ENCODE measurements at regions not wholly inside any gene's neighbourhood (a gene's known extent, or its start where the extent isn't known, plus 50 kb on each side); places are given as distances from the start of the nearest gene placed in this dataset.

GRCh38 chr13:103403148-103403740 lies 337.0 kb upstream of the SLC10A2 start:
- DNase-seq, result no peak

GRCh38 chr13:103395139-103395538 lies 328.9 kb upstream of the SLC10A2 start:
- DNase-seq, result no peak

DNA sequence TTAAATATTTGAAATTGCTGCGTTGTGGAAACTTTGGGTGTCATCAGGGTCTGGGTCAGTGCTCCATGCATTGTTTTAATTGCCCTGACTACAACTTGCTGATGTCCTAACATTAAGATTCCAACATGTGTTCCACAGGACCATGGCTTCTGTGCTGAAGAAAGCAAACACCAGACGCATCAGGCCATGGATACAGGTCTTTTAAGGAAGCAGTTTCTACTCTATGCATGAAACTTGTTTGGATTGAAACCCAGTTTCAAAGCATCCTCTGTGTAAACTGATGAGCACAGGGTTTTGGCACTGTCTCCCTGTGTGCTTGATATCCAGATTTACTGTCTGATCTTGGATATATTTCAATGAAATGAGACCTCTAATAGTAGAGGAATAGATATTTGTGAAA lies 328.4 kb upstream of the SLC10A2 start:
- no peak for DNase-seq

DNA sequence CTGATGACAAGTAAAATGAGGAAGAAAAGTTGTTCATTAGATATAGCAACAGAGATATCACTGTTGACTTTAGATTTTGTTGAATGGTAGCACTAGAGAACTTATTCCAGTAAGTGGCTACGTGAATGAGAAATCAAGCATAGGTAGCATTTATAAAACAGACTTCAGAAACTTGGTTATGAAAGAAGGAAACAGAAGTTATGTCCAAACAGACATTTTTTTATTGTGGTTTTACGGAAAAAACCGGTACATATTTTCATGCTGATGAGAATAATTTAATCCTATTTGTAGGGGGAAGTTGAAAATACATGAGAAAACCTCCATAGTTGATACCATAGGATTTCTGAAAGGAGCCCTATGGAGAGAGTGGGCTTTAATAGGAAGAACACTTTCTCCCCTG lies 325.7 kb upstream of the SLC10A2 start:
- no peak for DNase-seq

GRCh38 chr13:103388839-103389238 lies 322.6 kb upstream of the SLC10A2 start:
- DNase-seq, result no peak

- no peak for DNase-seq
These were observed 320.1 kb upstream of the SLC10A2 start for GRCh38 chr13:103386341-103386740.

- DNase-seq, result no peak
These were observed 307.7 kb upstream of the SLC10A2 start for GRCh38 chr13:103373916-103374315.

DNA sequence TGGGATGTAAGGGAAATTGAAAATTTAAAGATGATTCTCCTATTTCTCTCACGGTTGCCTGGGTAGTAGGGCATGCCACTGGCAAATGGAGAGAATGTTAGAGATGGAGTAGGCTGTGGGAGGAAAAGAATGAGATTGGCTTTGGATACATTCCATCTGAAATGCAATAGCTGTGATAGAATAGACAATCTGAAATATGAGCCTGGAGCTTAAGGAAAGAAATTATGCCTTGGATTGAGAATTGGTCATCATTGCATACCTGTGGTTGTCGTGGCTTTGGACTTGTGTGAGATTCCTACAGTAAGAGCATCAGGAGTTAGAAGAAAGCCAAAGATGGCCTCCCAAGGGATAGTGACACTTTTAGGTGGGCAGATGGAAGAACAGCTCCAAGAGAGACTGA lies 305.1 kb upstream of the SLC10A2 start:
- no peak for DNase-seq

DNA sequence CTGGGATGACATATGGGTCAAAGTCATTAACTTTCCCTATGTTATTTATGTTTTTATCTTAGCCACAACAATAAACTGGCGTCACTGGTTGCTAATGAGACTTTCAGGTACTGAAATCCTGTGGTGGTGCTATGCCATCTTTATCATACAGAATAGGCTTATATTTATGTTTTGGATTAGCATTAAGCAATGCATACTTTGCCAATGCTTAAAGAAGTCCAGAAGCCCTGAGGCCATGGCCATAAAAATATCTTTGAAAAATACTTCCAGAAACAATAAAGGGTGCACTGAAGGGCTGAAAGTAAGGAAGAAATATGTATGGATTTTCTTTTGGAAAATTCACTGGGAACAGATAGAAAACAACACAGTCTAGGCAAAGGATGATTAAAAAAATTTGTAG lies 304.6 kb upstream of the SLC10A2 start:
- no peak for DNase-seq

- no peak for DNase-seq
These were observed 292.2 kb upstream of the SLC10A2 start for GRCh38 chr13:103358255-103358932.

GRCh38 chr13:103356226-103356864 lies 290.1 kb upstream of the SLC10A2 start:
- no peak for DNase-seq

DNA sequence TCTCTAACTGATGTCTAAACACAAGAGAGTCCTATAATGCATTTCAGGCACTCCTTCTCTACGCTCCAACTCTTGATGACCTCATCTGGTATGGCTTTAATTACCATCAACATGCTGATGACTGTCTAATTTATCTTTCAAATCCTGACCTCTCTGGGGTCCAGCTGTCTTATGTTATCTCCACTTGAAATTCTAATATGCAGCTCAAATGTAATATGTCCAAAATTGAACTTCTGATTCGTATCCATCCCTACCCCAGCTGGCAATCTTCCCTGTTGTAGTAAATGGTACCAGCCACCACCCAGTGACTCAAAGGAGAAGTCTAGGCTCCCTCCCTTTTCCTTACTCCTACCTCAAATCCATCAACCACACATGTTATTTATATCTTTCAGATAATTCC lies 288.0 kb upstream of the SLC10A2 start:
- no peak for DNase-seq

- DNase-seq, result no peak
These were observed 285.0 kb upstream of the SLC10A2 start for GRCh38 chr13:103351035-103351828.

DNA sequence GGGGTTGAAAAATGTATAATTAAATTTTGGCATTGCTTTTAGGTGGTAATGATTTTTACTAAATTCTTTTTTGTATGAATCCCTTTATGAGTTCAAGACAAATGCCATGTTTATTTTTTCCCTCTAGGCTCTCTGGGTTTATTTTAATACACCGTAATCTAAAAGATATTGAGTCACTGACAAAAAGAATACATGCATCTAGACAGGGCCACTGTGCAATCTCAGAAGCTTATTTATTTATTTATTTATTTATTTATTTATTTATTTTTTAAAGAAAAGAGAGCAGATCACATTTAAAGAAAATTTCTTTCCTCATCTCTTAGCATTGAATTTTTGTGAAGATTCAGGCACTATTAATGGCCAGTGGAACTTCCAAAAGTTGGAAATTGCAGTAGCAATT lies 283.9 kb upstream of the SLC10A2 start:
- no peak for DNase-seq

DNA sequence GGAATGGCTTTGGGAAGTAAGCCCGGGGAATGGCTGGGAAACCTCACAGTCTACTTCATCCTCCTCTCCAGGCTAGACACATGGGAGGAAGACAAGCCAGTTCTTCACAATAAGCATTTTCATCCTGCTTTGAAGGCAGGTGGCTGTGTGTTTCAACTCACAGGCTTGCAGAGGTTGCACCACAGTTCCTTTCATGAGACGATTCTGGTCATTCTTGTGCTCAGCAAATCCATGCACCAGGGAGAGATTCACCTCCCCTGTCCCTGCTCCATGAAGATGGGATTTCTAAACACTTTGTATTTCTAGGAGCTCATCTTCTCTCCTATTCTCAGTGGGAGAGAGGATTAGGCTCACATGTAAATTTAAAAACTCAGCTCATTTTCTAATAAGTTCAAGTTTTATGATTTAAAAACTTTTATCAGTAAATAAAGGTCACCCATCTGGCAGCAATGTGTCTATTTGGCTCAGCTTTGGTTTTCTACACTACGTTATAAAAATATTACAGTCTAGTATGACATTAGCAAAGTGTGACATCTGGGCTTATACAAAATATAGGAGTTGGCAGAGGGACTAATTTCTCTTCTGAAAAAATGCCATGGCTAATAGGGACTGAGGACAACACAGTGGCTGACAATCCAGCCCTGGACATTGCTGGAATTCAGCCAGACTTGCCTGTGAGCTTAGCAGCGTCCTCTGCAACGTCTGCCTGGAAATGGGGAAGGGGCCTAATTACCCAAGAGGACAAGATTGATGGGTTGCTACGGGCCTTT lies 283.2 kb upstream of the SLC10A2 start:
- DNase-seq, result no peak

DNA sequence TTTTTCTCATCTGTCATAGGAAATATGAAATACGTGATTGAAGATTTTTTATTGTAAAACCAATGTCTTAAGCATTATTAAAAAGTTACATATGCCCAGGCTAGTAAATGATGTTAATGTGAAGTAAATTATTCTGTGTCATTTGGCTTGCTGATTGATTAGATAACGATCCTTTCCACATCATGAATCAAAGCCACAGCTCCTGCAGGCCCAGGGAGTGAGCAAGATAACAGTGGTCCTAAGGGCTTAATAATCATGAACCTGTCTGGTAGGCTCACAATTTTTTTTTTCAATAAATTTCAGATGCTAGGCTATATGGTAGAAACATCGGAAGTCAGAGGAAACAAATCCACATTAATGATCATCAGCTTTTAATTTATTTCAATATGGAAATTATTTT lies 269.0 kb upstream of the SLC10A2 start:
- DNase-seq, result no peak

DNA sequence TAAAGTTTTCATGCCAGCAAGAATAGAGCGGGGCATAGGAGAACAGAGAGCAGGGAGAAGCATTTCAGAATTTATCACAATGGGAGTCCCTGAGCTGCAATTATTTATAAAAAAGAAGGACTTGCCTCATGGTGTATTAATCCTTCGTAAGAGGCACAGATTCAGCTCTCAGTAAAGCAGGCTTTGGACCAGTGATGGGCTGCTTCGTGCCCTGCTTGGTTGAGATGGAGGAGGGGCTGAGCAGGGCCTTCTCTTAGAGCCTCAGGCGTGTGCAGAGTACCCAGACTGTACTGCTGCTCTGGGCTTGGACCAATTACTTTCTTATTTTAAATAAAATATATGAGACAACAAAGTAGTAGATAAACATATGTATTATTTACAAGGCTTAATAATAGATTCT lies 265.7 kb upstream of the SLC10A2 start:
- DNase-seq, result no peak

- DNase-seq, result no peak
These were observed 262.7 kb upstream of the SLC10A2 start for GRCh38 chr13:103328899-103329298.

GRCh38 chr13:103326326-103326725 lies 260.1 kb upstream of the SLC10A2 start:
- DNase-seq, result no peak

GRCh38 chr13:103325672-103326071 lies 259.5 kb upstream of the SLC10A2 start:
- DNase-seq, result no peak

DNA sequence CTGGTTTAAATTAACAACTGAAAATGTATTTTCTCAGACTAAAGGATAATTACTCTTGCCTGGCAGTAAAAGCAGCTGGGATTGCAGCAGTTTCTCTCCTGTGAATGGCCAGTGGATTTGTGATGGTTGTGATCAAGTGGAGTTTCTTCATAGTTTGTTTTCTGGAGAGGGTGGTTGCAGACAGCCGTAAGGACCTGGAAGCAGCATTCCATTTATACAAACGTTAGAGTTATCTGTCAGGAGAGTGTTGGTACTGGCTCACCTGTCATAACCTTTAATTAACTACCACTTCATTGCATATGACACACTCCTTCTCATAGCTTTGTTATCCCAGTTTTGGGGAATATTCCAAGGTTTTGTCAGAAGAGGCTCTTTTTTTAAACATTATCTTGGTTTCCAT lies 258.4 kb upstream of the SLC10A2 start:
- DNase-seq, result no peak

- no peak for DNase-seq
These were observed 249.5 kb upstream of the SLC10A2 start for GRCh38 chr13:103315711-103316110.

GRCh38 chr13:103312467-103312866 lies 246.2 kb upstream of the SLC10A2 start:
- no peak for DNase-seq
